B cell (primary cell): ENCODE measurements at regions not wholly inside any gene's neighbourhood (a gene's known extent, or its start where the extent isn't known, plus 50 kb on each side); places are given as distances from the start of the nearest gene placed in this dataset.

Experiments used
- ATAC-seq: fragments of 200-7000 bp; cut with Tn5 transposase; one replicate; pipeline ENCODE4 v1.10.0; 2021; ENCODE audit warnings: low read depth, mild to moderate bottlenecking, moderate number of reproducible peaks, moderate library complexity
- CTCF ChIA-PET: fragments of 350-600 bp; sonication (Branson Sonifier 250); formaldehyde crosslinking; loops from one replicate; lab custom pipeline; 2021; ENCODE audit warnings: antibody characterized with exemption, inconsistent platforms; lab: Charles Lee
- POLR2A ChIA-PET: fragments of 350-600 bp; sonication (Branson Sonifier 250); formaldehyde crosslinking; loops from one replicate; lab custom pipeline; 2021; ENCODE audit warnings: antibody characterized with exemption; lab: Charles Lee
- DNase-seq: peaks from one replicate; pipeline ENCODE4 v3.0.0; 2013
- H2AFZ ChIP-seq: 2 replicates; pipeline ENCODE4 v1.6.1; 2012; ENCODE audit warnings: mild to moderate bottlenecking, low read depth, low read length; ENCODE audit not compliant: insufficient read depth, poor library complexity, severe bottlenecking
- H3K27ac ChIP-seq, 2 donors: 1 replicate in 1 of 2; 2 replicates in 1 of 2; pipeline ENCODE4 v1.5.1; 2012 to 2013; ENCODE audit warnings: low read length in 2 of 2, mild to moderate bottlenecking in 2 of 2, moderate library complexity in 1 of 2
- H3K27me3 ChIP-seq, 4 experiments: fragments of 200-600 bp in 1 of 4; sonication (generic) in 1 of 4; replicated peaks in 1 of 4; 1 replicate in 2 of 4; 2 replicates in 2 of 4; pipeline versions ENCODE4 v1.6.1 to v1.7.0; 2013 to 2016; ENCODE audit warnings: low read length in 3 of 4, mild to moderate bottlenecking in 2 of 4, mixed read lengths in 1 of 4, moderate library complexity in 1 of 4; ENCODE audit not compliant: insufficient read depth in 4 of 4, control insufficient read depth in 3 of 4; ENCODE audit errors: control extremely low read depth in 1 of 4
- H3K36me3 ChIP-seq, 2 experiments: replicated peaks in 1 of 2; 1 replicate in 1 of 2; 2 replicates in 1 of 2; pipeline versions ENCODE4 v1.6.1 to v1.7.1; 2013; ENCODE audit warnings: low read length in 1 of 2; ENCODE audit not compliant: insufficient read depth in 2 of 2, control insufficient read depth in 1 of 2; ENCODE audit errors: control extremely low read depth in 1 of 2, extremely low read depth in 1 of 2
- H3K4me1 ChIP-seq, 2 donors: fragments of 200-600 bp in 1 of 2; sonication (generic) in 1 of 2; 1 replicate in 1 of 2; 2 replicates in 1 of 2; pipeline versions ENCODE4 v1.5.1 to v1.6.1; 2013 to 2017; ENCODE audit warnings: low read length in 2 of 2; ENCODE audit not compliant: control insufficient read depth in 2 of 2, insufficient read depth in 2 of 2
- H3K4me2 ChIP-seq: replicated peaks from 2 replicates; pipeline ENCODE3; 2012; ENCODE audit warnings: mild to moderate bottlenecking, low read depth, low read length; ENCODE audit not compliant: poor library complexity, severe bottlenecking
- H3K4me3 ChIP-seq, 5 experiments: fragments of 200-600 bp in 1 of 5; sonication (generic) in 1 of 5; 1 replicate in 3 of 5; 2 replicates in 2 of 5; pipeline versions ENCODE4 v1.5.1 to v1.7.0; 2011 to 2016; ENCODE audit warnings: low read length in 4 of 5, mild to moderate bottlenecking in 4 of 5, low read depth in 2 of 5, control low read depth in 1 of 5, moderate library complexity in 1 of 5; ENCODE audit not compliant: insufficient read depth in 1 of 5; ENCODE audit errors: control extremely low read depth in 1 of 5, extremely low read depth in 1 of 5
- H3K79me2 ChIP-seq: fragments of 200-600 bp; sonication (generic); one replicate; pipeline ENCODE4 v1.6.0; 2016; ENCODE audit warnings: low read length; ENCODE audit not compliant: control insufficient read depth, insufficient read depth
- H3K9ac ChIP-seq: fragments of 200-600 bp; sonication (generic); 2 replicates; pipeline ENCODE4 v1.6.1; 2017; ENCODE audit warnings: mild to moderate bottlenecking, low read length, moderate library complexity
- H3K9me3 ChIP-seq, 3 donors: one replicate each; pipeline versions ENCODE4 v1.6.1 to v1.7.1; 2013; ENCODE audit warnings: low read length in 2 of 3; ENCODE audit not compliant: control insufficient read depth in 2 of 3, insufficient read depth in 1 of 3; ENCODE audit errors: control extremely low read depth in 1 of 3
- H4K20me1 ChIP-seq: 2 replicates; pipeline ENCODE4 v1.6.0; 2012; ENCODE audit warnings: mild to moderate bottlenecking, low read length; ENCODE audit not compliant: insufficient read depth, control insufficient read depth, poor library complexity, severe bottlenecking
- H3K27ac Mint-ChIP-seq: one replicate; pipeline ENCODE4 v1.8.0; 2021; ENCODE audit warnings: mixed read lengths
- H3K27me3 Mint-ChIP-seq: one replicate; pipeline ENCODE4 v1.8.0; 2021; ENCODE audit warnings: mixed read lengths
- H3K4me1 Mint-ChIP-seq: one replicate; pipeline ENCODE4 v1.8.0; 2021; ENCODE audit warnings: mixed read lengths
- H3K4me3 Mint-ChIP-seq: one replicate; pipeline ENCODE4 v1.8.0; 2021; ENCODE audit warnings: mixed read lengths
- H3K9me3 Mint-ChIP-seq: one replicate; pipeline ENCODE4 v1.8.0; 2022; ENCODE audit warnings: mixed read lengths; ENCODE audit not compliant: insufficient read depth
- EZH2 ChIP-seq: IDR thresholded peaks from 2 replicates; pipeline ENCODE4 v1.6.1; 2012; ENCODE audit warnings: borderline replicate concordance, low read depth, mild to moderate bottlenecking, moderate library complexity, low read length; ENCODE audit not compliant: insufficient read depth, poor library complexity, severe bottlenecking
- WGBS: methylation state at CpG from one replicate; pipeline ENCODE4 v1.1.5; 2013; ENCODE audit warnings: missing lambda C conversion rate; ENCODE audit not compliant: insufficient coverage; 5-methylcytosine and 5-hydroxymethylcytosine counted together
- intact Hi-C: fragments of 100-400 bp; cut with micrococcal nuclease; formaldehyde crosslinking; loops from one replicate; pipeline ENCODE4 v1.10.0; 2022
- TF ChIP-seq, protein P1 (sequence below): fragments of 200-600 bp; IDR thresholded peaks from one replicate; pipeline ENCODE4 v1.8.0; 2022; ENCODE audit warnings: antibody characterized with exemption, mild to moderate bottlenecking

DNA sequence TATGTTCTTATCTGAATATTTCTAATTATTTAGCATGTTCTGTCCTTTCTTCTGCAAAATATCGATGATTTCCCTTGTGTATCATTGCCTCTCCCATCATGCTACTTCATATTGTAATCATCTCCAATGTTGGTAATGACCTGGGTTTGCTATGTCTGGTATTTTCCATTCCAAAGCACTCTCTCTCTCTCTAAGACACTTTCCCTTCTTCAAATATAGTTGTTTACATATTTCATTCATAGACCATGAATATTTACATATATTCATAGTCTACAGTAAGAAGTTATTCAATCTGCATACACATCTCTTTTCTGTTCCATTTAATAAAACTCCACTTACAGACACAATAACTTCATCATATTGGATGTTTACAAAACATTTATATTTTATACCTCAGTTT is 1516.5 kb upstream of the FLRT2 start:
- CTCF ChIA-PET, result no interaction called here
- intact Hi-C loops, result no loop called here
- no peaks in the 10 kb centered on the region for H3K4me1 Mint-ChIP-seq

DNA sequence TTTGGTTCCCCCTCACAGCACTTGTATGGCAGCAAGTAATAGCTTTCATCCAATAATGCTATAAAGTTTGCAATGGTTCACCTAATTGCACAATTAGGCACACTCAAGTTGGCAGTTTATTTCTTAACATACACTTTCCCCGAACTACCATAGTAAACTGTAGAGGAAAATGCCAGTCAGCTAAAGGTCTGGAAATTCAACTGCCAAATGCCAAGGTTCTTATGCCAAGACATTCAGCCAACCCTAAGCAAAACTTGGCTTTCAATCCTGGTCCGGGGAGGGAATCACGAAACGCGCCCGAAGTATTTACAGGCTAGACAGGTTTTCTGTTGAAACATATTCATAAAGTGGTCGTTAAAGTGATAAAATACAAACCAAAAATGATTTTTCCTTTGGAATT is 1512.4 kb upstream of the FLRT2 start:
- Histone ChIP-seq H2AFZ (no peak overlapping the region), H3K79me2 (no peaks in the 10 kb centered on the region), H3K27me3 (no peaks in the 10 kb centered on the region), H3K9ac (no peak overlapping the region), H3K36me3 (no peaks in the 10 kb centered on the region), H3K9me3 (peaks cover 0 to 1% (median 0%) of the 10 kb centered on the region in 3 donors), H3K4me1 (no peaks in the 10 kb centered on the region), H3K4me3 (no peak overlapping the region), H4K20me1 (no peaks in the 10 kb centered on the region), H3K4me2 (no peak overlapping the region), H3K27ac (no peak overlapping the region)
- TF ChIP-seq, protein P1, sequence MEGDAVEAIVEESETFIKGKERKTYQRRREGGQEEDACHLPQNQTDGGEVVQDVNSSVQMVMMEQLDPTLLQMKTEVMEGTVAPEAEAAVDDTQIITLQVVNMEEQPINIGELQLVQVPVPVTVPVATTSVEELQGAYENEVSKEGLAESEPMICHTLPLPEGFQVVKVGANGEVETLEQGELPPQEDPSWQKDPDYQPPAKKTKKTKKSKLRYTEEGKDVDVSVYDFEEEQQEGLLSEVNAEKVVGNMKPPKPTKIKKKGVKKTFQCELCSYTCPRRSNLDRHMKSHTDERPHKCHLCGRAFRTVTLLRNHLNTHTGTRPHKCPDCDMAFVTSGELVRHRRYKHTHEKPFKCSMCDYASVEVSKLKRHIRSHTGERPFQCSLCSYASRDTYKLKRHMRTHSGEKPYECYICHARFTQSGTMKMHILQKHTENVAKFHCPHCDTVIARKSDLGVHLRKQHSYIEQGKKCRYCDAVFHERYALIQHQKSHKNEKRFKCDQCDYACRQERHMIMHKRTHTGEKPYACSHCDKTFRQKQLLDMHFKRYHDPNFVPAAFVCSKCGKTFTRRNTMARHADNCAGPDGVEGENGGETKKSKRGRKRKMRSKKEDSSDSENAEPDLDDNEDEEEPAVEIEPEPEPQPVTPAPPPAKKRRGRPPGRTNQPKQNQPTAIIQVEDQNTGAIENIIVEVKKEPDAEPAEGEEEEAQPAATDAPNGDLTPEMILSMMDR, result no peak
- TF ChIP-seq EZH2, result no peak
- Mint-ChIP-seq H3K4me1 (no peaks in the 10 kb centered on the region), H3K27ac (no peak overlapping the region), H3K27me3 (no peaks in the 10 kb centered on the region), H3K4me3 (no peak overlapping the region), H3K9me3 (no peaks in the 10 kb centered on the region)
- ATAC-seq (no peak), DNase-seq (no peak)
- ChIA-PET CTCF (no interaction called here), POLR2A (no interaction called here)
- intact Hi-C loops, result no loop called here
- 80% methylated on average over 2 of the region's 7 CpGs for WGBS

More for the DNA sequence above, 1516.5 kb upstream of the FLRT2 start:
- TF ChIP-seq, protein P1, result no peak
- no peak for TF ChIP-seq EZH2
- Histone ChIP-seq H3K9me3 (peaks cover 0 to 1% (median 0%) of the 10 kb centered on the region in 3 donors), H3K4me3 (no peak overlapping the region), H3K4me1 (no peaks in the 10 kb centered on the region), H3K9ac (no peak overlapping the region), H3K79me2 (no peaks in the 10 kb centered on the region), H4K20me1 (no peaks in the 10 kb centered on the region), H2AFZ (no peak overlapping the region), H3K27me3 (no peaks in the 10 kb centered on the region), H3K4me2 (no peak overlapping the region), H3K36me3 (no peaks in the 10 kb centered on the region), H3K27ac (no peak overlapping the region)
- WGBS, result no CpG with 5 or more reads among the region's 1 CpG
- ATAC-seq (no peak), DNase-seq (no peak)
- H3K4me3 Mint-ChIP-seq, result no peak overlapping the region
- H3K9me3 Mint-ChIP-seq, result no peaks in the 10 kb centered on the region
- no peak overlapping the region for H3K27ac Mint-ChIP-seq
- POLR2A ChIA-PET, result no interaction called here
- H3K27me3 Mint-ChIP-seq, result no peaks in the 10 kb centered on the region
